NCI-H82 treated with DMSO at 0.1 percent for 48 hours (cell line): ENCODE measurements at regions not wholly inside any gene's neighbourhood (a gene's known extent, or its start where the extent isn't known, plus 50 kb on each side); places are given as distances from the start of the nearest gene placed in this dataset.
"Not testable (repeated sequence)": the region's sequence is repeated elsewhere in the genome, so short reads cannot be mapped to it uniquely, and the experiment has no call there.

ENCODE experiments used
- DNase-seq: peaks from one replicate; lab custom pipeline; 2025; ENCODE audit not compliant: unreplicated experiment; lab: John Stamatoyannopoulos, UW

DNA sequence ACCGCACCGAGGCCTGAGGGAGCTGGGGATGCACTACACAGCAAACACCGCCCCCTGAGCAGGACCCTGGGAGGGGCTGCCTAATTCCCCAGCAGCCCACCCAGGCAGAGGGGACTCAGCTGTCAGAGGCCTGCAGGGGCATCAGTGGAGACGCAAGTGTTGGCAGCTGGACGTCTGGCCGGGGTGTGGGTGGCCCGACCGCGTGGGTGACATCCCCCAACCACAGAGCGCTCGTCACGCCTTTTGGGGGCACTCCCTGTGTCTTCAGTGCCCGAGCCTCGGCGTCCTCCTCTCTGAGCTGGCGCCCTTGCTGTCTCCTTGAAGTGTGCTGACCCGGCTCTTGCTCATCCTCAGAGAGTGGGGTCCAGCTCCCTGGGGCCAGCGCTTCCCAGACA is 150.2 kb downstream of the BRD1 start:
- DNase-seq: no peak

GRCh38 chr22:49676783-49677494 is 150.7 kb downstream of the BRD1 start:
- no peak for DNase-seq

- no peak for DNase-seq
These were observed 151.4 kb downstream of the BRD1 start for GRCh38 chr22:49676230-49676629.

GRCh38 chr22:49674479-49675050 is 153.1 kb downstream of the BRD1 start:
- no peak for DNase-seq

- DNase-seq: no peak
These were observed 154.6 kb downstream of the BRD1 start for GRCh38 chr22:49673048-49673447.

- DNase-seq: no peak
These were observed 155.6 kb downstream of the BRD1 start for GRCh38 chr22:49672014-49672516.

DNA sequence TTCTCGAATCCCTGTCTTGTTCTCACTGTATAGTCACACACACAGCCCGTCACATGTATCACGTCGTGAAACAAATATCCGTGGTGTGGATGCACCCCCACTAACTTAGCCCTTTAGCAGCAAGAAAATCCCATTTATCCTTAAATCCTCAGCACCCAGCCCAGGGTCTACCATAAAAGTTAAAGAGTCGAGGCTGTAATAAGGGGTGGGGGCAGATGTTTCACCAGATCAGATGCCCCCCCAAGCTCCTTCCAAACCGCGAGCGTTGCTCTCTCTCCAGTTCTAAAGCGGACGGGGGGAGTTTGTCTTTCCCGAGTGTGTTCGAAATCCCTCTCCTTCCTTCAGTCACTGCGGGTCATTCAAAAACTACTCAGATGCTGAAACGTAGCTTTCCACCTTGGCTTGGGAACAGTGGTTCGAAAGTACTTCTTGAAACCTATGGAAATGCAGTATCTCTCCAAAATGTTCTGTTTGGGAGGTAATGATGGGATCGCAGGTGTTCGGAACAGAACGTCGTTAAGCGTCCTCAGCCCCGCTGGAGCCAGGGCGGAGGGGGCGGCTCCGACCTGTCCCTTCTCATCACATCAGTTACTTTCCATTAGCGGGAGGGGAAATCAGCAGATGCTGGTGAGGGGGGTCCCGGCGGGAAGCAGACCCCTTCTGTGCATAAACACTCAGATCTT is 156.2 kb downstream of the BRD1 start:
- no peak for DNase-seq

GRCh38 chr22:49670456-49671330 is 157.0 kb downstream of the BRD1 start:
- no peak for DNase-seq

- DNase-seq: not testable (repeated sequence)
These were observed 157.7 kb downstream of the BRD1 start for GRCh38 chr22:49669969-49670455.

- DNase-seq: not testable (repeated sequence)
These were observed 158.2 kb downstream of the BRD1 start for GRCh38 chr22:49669427-49669968.

- no peak for DNase-seq
These were observed 159.3 kb downstream of the BRD1 start for GRCh38 chr22:49668402-49668801.

- DNase-seq: no peak
These were observed 160.4 kb downstream of the BRD1 start for GRCh38 chr22:49667236-49667635.

GRCh38 chr22:49666146-49666809 is 161.4 kb downstream of the BRD1 start:
- no peak for DNase-seq

GRCh38 chr22:49664891-49665290 is 162.8 kb downstream of the BRD1 start:
- no peak for DNase-seq

GRCh38 chr22:49664371-49664881 is 163.2 kb downstream of the BRD1 start:
- no peak for DNase-seq

DNA sequence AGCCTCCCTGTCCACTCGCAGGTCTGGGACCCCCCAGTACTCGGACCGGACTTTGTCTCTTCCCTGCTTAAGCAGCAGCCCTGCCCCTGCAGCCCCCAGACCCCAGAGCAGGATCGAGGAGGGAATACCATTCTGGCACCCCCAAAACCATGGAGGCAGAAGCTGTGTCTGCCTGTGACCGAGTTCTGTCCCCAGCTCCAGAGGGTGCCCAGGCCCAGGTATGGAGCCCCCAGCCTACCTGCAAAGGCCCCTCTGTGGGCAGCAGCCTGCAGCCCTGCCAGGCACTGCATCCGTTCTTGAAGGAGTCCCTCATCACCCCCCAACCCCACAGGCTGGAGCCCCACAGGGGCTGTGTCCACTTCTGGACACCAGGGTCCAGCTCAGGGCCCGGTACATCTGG is 163.8 kb downstream of the BRD1 start:
- no peak for DNase-seq

DNA sequence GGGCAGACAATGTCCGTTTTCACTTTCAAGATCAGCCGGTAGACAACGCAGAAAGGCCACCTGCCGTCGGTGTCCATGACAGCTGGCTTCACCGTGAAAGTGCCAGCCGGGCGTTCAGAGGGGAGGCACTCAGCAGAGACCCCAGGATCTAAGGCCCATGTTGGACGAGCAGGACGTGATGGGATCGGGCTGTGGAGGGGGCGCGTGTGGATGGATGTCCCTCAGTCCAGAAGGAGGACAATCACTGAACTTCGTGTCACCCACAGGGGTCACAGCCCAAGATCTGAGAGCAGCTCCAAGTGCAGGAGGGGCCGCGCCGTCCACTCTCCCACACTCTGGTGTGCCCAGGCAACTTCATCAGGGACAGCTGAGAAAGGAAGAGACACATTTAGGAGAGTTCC is 164.4 kb downstream of the BRD1 start:
- no peak for DNase-seq

GRCh38 chr22:49662681-49663080 is 165.0 kb downstream of the BRD1 start:
- no peak for DNase-seq

DNA sequence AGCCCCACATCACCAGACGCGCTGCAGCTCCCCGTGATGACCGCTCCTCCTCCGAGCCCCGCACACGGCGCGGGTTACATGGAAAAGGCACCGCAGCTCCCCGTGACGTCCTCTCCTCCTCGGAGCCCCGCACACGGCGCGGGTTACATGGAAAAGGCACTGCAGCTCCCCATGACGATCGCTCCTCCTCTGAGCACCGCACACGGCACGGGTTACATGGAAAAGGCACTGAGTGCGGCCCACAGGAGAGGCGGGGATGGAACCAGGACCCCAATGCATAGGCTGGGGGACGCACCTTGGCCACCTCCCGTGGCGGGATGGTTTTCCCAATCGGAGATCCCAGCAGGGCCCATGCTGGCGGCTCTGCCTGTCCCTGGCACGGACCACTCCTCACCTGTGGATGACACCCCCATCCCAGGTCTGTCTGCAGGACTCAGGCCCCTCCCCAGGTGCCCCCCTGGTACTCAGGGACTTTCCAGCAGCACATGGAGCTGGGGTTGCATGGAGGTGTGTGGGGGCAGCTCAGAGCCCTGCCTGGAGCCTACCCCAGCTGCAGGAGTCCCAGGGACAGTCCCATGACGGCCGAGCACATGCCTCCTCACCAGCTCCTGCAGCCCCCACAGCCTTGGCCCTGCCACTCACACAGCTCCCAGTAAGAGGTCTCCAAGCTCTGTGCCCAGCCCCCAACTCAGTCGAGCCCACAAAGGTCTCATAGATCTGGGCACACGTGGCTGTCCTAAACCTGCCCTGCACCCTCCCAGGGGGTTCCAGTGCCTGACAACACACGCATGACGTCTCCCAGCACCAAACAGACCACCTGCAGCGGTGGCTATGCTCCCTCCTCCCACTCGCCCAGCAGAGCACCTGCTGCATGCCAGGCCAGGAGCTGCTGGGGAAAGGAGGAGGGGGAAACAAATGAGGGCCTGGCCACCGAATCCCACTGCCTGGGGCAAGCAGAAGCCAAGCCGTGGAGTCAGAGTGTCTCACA is 166.6 kb downstream of the BRD1 start:
- no peak for DNase-seq
